GM20431 (cell line): ENCODE measurements at regions not wholly inside any gene's neighbourhood (a gene's known extent, or its start where the extent isn't known, plus 50 kb on each side); places are given as distances from the start of the nearest gene placed in this dataset.

Experiments used
- in situ Hi-C: fragments of 300-500 bp; cut with MseI, MboI; formaldehyde crosslinking; loops from one replicate; pipeline ENCODE4 v1.15.0; 2020; ENCODE audit warnings: low sequenced_read_pairs; ENCODE audit not compliant: unreplicated experiment

DNA sequence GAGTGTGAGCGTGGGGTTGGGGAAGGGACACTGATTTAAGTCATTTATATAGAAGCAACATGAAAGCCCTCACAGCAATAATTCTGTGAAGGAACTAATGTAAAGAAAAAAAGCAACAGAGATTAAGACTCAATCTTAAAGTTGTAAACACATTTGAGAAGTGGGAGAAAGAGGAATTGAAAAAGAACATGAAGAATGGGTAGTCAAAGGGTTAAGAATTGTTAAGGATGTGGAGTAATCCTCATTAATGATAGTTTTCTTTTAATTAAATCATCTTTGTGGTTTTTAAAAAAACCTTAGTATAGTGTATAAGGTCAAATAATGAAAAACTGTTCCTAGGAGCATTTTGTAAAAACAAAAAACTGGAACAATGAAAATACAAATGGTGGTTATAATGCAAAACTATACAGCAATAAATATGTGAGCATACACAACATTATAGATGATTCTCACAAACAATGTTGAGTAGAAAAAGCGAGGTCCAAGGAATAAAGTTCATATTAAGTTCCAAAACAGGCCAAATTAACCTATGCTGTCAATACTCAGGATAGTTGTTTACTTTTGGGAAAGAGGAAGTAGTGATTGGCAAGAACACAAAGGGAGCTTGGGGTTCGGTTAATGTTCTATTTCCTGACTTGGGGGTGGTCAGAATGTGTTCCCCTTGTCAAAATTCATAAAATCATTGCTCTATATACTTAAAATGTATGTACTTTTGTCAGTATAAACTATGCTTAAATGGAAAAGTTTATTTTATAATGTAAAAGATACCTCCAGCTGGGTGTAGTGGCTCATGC, 120.4 kb upstream of the ATF7IP start:
- in situ Hi-C loops = loop anchor here (25.0 kb wide), 1 partner anchor 417 kb away; no protein-coding TSS in a partner anchor

DNA sequence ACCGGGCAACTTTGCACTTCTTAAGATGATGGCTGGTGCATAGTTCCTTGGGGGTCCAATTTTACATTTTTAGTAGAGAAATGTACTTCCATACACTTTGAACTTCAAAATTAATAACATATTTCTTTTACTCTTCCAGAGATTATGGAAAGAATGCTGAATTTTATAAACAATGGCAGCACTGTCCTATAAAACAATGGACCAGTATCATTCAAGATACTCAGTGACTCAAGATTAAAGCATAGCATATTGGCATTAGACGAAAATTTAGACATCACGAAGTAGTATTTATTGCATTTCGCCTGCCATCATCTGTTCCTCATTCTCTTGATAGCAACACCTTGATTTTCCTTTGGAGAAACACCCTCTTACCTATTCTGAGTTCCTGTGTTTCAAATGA, 118.3 kb upstream of the ATF7IP start:
- in situ Hi-C loops = loop anchor here (25.0 kb wide), 1 partner anchor 415 kb away; no protein-coding TSS in a partner anchor

DNA sequence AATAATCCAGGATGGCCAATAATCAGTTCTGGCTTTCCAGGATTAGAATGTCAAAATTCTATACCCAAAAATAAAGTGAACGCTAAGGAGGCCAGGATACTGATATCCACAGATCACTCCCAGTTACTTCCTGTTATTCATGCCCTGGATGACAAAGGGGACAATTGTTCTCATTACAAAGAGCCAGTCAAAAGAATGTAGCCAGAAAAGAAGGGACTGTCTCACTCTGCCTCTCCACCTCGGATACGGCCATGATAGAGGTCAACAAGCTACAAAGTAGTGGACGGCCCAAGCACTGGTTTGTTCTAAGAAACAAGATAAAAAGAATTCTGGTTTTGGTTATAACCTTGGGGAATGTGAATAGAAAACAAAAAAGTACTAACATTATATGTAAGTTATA, 116.1 kb upstream of the ATF7IP start:
- in situ Hi-C loops = loop anchor here (25.0 kb wide), 1 partner anchor 413 kb away; no protein-coding TSS in a partner anchor

- in situ Hi-C loops = no loop called here
Measured at GRCh38 chr12:14252697-14253096, 112.8 kb upstream of the ATF7IP start.

- in situ Hi-C loops = no loop called here
Measured at GRCh38 chr12:14253496-14253895, 112.0 kb upstream of the ATF7IP start.

DNA sequence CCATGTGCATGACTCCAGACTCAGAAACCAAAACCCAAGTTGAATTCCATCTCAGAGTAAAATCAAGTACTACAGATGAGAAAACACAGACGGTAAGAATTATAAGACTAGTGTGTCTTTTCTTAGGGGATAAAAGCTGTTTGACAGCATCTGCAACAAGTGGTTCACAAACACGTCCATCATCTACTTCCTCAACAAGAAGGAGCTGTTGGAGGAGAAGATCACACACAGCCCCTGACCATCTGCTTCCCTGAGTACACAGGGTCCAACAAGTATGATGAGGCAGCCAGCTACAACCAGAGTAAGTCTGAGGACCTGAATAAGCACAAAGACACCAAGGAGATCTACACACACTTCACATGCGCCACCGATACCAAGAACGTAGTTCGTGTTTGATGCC, 110.7 kb upstream of the ATF7IP start:
- in situ Hi-C loops = no loop called here

- in situ Hi-C loops = no loop called here
Measured at GRCh38 chr12:14256121-14256520, 109.4 kb upstream of the ATF7IP start.

- in situ Hi-C loops = no loop called here
Measured at GRCh38 chr12:14256555-14257169, 108.8 kb upstream of the ATF7IP start.

GRCh38 chr12:14257303-14257733, 108.2 kb upstream of the ATF7IP start:
- in situ Hi-C loops = no loop called here

DNA sequence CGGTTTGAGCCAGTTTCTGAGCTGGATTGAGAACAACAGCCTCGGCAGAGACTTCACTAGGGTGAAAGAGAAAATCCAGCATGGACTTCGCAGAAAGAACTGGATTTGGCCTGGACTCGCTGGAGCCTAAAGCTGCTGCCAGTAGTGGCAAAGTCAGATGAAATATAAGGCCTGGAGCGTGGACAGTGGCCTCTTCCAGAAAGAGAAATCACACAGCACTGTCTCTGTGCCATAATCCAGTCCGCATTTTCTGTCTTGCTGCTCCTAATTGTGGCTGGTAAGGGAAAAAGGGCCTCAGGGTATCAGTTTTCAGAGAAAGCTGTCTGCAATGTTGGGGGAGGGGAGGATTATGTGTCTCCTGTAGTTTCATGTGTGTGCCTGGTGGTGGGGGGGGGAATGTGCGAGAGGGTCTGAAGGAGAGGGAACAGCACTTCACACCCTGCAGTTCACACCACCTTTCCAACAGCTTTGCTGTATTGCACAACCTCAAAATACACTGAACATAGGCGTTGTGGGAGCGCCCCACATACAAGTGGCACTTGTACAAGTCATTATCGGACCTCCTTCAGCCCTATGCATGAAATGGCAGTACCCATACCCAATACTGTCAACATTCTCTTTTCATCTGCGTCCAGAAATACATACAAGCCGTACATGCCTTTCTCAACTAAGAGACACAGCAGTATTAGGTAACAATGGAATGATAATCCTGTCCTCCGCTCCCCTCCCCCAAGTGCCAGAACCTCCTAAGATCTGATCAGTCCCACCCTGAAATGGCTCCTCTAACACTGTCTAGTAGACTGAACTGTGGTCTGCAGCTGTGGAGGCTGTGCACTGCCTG, 107.5 kb upstream of the ATF7IP start:
- in situ Hi-C loops = no loop called here

- in situ Hi-C loops = no loop called here
Measured at GRCh38 chr12:14258575-14258940, 106.9 kb upstream of the ATF7IP start.

DNA sequence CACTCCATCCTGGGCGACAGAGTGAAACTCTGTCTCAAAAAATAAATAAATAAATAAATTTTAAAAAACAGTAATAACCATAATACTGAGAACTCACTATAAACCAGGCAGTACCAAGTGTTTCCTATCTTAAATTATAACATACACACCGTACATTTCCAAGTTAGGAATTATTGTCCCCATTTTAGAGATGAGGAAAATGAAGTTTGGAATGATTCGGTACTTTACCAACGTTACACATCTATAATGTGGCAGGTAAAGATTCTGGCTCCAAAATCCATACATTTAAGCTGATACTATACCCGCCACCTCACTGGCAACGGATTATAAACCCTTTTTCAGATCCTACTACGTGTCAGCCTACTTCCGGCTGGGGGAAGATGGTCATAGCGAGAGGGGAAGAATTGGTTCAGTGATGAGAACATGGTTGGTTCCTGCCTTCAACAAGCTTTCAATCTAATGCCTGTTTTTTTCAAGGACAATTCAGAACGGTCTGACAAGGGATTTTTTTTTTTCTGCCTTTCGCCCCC, 105.9 kb upstream of the ATF7IP start:
- in situ Hi-C loops = no loop called here

GRCh38 chr12:14260011-14260993, 105.2 kb upstream of the ATF7IP start:
- in situ Hi-C loops = no loop called here

DNA sequence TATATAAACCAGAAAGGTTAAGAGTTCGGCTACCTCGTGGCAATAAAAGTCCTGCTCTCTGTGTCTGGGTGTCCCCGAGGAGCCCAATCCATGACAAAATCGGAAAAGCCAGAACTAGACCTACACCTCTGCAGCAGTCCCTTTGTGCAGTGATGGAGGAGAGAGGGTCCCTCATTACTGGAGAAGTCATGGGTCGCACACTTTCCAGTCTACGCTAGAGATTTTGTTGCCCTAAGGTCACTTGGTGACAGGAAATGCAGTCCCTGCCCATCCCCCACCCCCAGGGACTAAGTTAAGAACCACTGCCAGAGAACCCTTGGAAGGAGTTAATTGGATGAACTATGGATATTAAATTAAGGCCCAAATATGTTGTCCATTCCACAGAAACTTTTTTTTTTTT, 104.4 kb upstream of the ATF7IP start:
- in situ Hi-C loops = no loop called here

DNA sequence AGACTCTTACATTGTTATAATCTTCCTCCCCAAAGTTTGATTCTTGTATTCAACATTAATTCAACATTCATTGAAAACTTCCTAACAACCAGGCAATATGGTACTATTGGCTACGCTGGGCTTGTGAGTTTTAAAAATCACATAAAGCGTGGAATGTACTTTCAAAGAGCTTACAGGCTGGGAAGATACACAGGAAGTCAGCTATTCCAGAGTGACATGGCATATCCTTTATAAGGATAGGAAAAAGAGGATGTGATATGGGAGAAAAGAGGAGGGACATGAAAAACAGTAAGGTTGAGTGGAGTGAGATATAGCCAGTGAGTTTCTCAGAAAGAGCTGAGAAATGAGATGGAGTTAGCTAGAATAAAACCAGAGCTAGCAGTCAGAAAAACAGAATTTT, 103.6 kb upstream of the ATF7IP start:
- in situ Hi-C loops = no loop called here

DNA sequence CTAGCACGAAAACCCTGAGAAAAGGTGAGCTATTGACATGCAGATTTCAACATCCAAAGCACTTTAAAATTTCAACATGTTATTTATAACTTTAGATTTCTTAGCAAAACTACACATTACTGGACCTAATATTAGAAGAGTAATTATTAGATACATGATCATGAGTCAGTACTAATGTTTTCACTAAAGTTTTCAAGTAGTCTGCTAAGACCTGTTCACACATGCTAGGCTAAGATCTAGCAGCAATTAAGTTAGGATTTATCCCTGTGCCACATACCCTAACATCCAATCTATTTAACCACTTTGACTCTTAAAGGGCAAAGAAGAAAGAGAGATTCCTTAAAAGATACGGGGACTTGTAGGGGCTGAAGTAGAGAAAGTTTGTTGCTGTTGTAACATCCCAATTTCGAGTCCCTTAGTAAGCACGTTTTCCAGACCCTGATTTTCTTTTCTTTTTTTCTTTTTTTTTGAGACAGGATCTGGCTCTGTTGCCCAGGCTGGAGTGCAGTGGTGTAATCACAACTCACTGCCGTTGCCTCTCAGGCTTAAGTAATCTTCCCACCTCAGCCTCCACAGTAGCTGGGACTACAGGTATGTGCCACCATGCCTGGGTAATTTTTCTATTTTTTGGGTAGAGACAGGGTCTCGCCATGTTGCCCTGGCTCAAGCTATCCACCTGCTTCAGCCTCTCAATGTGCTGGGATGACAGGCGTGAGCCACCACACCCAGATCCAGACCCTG, 102.5 kb upstream of the ATF7IP start:
- in situ Hi-C loops = no loop called here

- in situ Hi-C loops = no loop called here
Measured at GRCh38 chr12:14263742-14264141, 101.7 kb upstream of the ATF7IP start.

GRCh38 chr12:14264316-14264715, 101.2 kb upstream of the ATF7IP start:
- in situ Hi-C loops = no loop called here

DNA sequence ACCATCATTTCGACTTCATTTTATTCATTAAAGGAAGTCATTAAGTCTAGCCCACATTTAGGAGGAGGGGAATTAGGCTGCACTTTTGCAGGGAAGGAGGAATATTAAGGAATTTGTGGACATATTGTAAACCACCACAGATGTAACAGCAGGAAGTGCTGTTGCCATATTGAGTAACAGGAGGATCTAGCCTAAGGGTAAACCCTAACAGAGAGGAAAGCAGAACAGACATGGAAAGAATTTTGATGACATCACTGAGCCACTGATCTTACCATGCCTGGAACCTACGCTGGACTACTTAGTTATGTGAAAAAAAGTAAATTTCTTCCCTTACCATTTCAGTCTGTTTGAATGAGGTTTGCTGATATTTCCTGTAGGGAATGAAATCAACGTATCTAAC, 100.7 kb upstream of the ATF7IP start:
- in situ Hi-C loops = no loop called here
